NCI-H1694 treated with DMSO at 0.1 percent for 48 hours (cell line): ENCODE measurements at regions not wholly inside any gene's neighbourhood (a gene's known extent, or its start where the extent isn't known, plus 50 kb on each side); places are given as distances from the start of the nearest gene placed in this dataset.
"Not testable (repeated sequence)": the region's sequence is repeated elsewhere in the genome, so short reads cannot be mapped to it uniquely, and the experiment has no call there.

ENCODE experiments used
- DNase-seq: peaks from one replicate; lab custom pipeline; 2025; lab: John Stamatoyannopoulos, UW

GRCh38 chr13:60924856-60925255 is 490.8 kb downstream of the PCDH20 start:
- DNase-seq, result no peak

GRCh38 chr13:60922576-60923231 is 492.9 kb downstream of the PCDH20 start:
- DNase-seq, result no peak

- DNase-seq, result no peak
Observed at GRCh38 chr13:60893801-60894200, 496.8 kb downstream of the TDRD3 start.

- no peak for DNase-seq
Observed at GRCh38 chr13:60887711-60888110, 490.7 kb downstream of the TDRD3 start.

- no peak for DNase-seq
Observed at GRCh38 chr13:60881507-60881906, 484.5 kb downstream of the TDRD3 start.

- DNase-seq, result no peak
Observed at GRCh38 chr13:60873116-60873515, 476.1 kb downstream of the TDRD3 start.

- no peak for DNase-seq
Observed at GRCh38 chr13:60869941-60870613, 473.1 kb downstream of the TDRD3 start.

GRCh38 chr13:60869225-60869624 is 472.2 kb downstream of the TDRD3 start:
- no peak for DNase-seq

- no peak for DNase-seq
Observed at GRCh38 chr13:60862036-60862435, 465.0 kb downstream of the TDRD3 start.

- no peak for DNase-seq
Observed at GRCh38 chr13:60857698-60858097, 460.7 kb downstream of the TDRD3 start.

- DNase-seq, result no peak
Observed at GRCh38 chr13:60852886-60853285, 455.9 kb downstream of the TDRD3 start.

GRCh38 chr13:60851378-60851777 is 454.4 kb downstream of the TDRD3 start:
- no peak for DNase-seq

- DNase-seq, result no peak
Observed at GRCh38 chr13:60850526-60850925, 453.5 kb downstream of the TDRD3 start.

GRCh38 chr13:60838581-60838980 is 441.6 kb downstream of the TDRD3 start:
- no peak for DNase-seq

- DNase-seq, result no peak
Observed at GRCh38 chr13:60837806-60838205, 440.8 kb downstream of the TDRD3 start.

- DNase-seq, result no peak
Observed at GRCh38 chr13:60836821-60837220, 439.8 kb downstream of the TDRD3 start.

GRCh38 chr13:60811581-60811980 is 414.6 kb downstream of the TDRD3 start:
- DNase-seq, result no peak

- not testable (repeated sequence) for DNase-seq
Observed at GRCh38 chr13:60805640-60806039, 408.6 kb downstream of the TDRD3 start.

GRCh38 chr13:60798503-60798902 is 401.5 kb downstream of the TDRD3 start:
- DNase-seq, result no peak

GRCh38 chr13:60797112-60797511 is 400.1 kb downstream of the TDRD3 start:
- no peak for DNase-seq

- no peak for DNase-seq
Observed at GRCh38 chr13:60794751-60795150, 397.7 kb downstream of the TDRD3 start.

- no peak for DNase-seq
Observed at GRCh38 chr13:60790620-60791019, 393.6 kb downstream of the TDRD3 start.

- DNase-seq, result no peak
Observed at GRCh38 chr13:60788156-60788829, 391.3 kb downstream of the TDRD3 start.
